ENCODE measurements at regions not wholly inside any gene's neighbourhood (a gene's known extent, or its start where the extent isn't known, plus 50 kb on each side); places are given as distances from the start of the nearest gene placed in this dataset.

- Histone ChIP-seq H3K36me3 (ENCODE audit: control insufficient read depth, insufficient read depth, low read length) (no peaks in the 10 kb centered on the region), H4K8ac (ENCODE audit: low read depth in 2 of 2, low read length in 2 of 2) (no peak overlapping the region), H3K56ac (ENCODE audit: extremely low read depth, insufficient read depth, low read length) (no peak overlapping the region), H3K4me1 (ENCODE audit: control insufficient read depth, insufficient read depth, low read length) (no peaks in the 10 kb centered on the region), H2BK15ac (ENCODE audit: low read depth, low read length) (no peak overlapping the region), H3K9me3 (ENCODE audit: control insufficient read depth, insufficient read depth, low read length) (peaks cover 13% of the 10 kb centered on the region), H2AFZ (replicated peaks; ENCODE audit: low read length, poor library complexity) (no peak overlapping the region), H4K20me1 (ENCODE audit: insufficient read depth, low read length) (no peaks in the 10 kb centered on the region), H2AK9ac (replicated peaks; ENCODE audit: low read depth, low read length, poor library complexity) (no peak overlapping the region), H3K27ac (ENCODE audit: insufficient read depth, low read length) (no peak overlapping the region), H2BK120ac (ENCODE audit: low read depth, low read length) (no peak overlapping the region), H3K23ac (ENCODE audit: low read depth, low read length) (no peak overlapping the region), H3K79me1 (ENCODE audit: low read depth in 1 of 2, low read length in 2 of 2) (no peaks in the 10 kb centered on the region), H3K4me2 (ENCODE audit: low read depth, low read length) (no peak overlapping the region), H4K91ac (ENCODE audit: insufficient read depth, low read depth, low read length) (no peak overlapping the region), H3K18ac (ENCODE audit: low read depth, low read length) (no peak overlapping the region), H3K4me3 (ENCODE audit: insufficient read depth, low read depth, low read length) (no peak overlapping the region), H3K9me1 (ENCODE audit: insufficient read depth, low read length) (no peaks in the 10 kb centered on the region), H3K4ac (ENCODE audit: low read depth, low read length) (no peak overlapping the region), H2BK5ac (ENCODE audit: low read depth, low read length, poor library complexity, severe bottlenecking) (no peak overlapping the region), H2BK20ac (ENCODE audit: low read depth, low read length) (no peak overlapping the region), H3K14ac (replicated peaks; ENCODE audit: low read depth, low read length) (no peak overlapping the region), H2AK5ac (ENCODE audit: low read depth, low read length) (no peak overlapping the region), H4K5ac (ENCODE audit: low read depth, low read length) (no peak overlapping the region), H3K9ac (ENCODE audit: low read depth, low read length) (no peak overlapping the region), H3K27me3 (ENCODE audit: control insufficient read depth, insufficient read depth, low read length) (no peaks in the 10 kb centered on the region)
- intact Hi-C loops (cut with micrococcal nuclease) = no loop called here
- 50% methylated on average over 1 of the region's 5 CpGs; no CpG with 5 or more reads in 1 of the 2 experiments for WGBS, 2 experiments (ENCODE audit: extremely low coverage in 2 of 2, insufficient read length in 1 of 2)
- dilution Hi-C loops (cut with HindIII; ENCODE audit: low sequenced_read_pairs, unreplicated experiment) = no loop called here
- in situ Hi-C loops (cut with MboI; ENCODE audit: low sequenced_read_pairs) = no loop called here
- DNase-seq (no peak), ATAC-seq (ENCODE audit: low read depth) (no peak)
- no TSS peak for BruUV-seq (replicated peaks)
- TF ChIP-seq POLR2A (IDR thresholded peaks at IDR 0.05; ENCODE audit: low read depth, low read length) (no peak), CEBPB (IDR thresholded peaks at IDR 0.05; ENCODE audit: low read depth, low read length) (no peak), MAZ (IDR thresholded peaks at IDR 0.05; ENCODE audit: borderline replicate concordance, low read depth, low read length) (no peak), NFE2L2 (IDR thresholded peaks at IDR 0.05; ENCODE audit: low read depth, low read length) (no peak)
- TF ChIP-seq, protein P1, sequence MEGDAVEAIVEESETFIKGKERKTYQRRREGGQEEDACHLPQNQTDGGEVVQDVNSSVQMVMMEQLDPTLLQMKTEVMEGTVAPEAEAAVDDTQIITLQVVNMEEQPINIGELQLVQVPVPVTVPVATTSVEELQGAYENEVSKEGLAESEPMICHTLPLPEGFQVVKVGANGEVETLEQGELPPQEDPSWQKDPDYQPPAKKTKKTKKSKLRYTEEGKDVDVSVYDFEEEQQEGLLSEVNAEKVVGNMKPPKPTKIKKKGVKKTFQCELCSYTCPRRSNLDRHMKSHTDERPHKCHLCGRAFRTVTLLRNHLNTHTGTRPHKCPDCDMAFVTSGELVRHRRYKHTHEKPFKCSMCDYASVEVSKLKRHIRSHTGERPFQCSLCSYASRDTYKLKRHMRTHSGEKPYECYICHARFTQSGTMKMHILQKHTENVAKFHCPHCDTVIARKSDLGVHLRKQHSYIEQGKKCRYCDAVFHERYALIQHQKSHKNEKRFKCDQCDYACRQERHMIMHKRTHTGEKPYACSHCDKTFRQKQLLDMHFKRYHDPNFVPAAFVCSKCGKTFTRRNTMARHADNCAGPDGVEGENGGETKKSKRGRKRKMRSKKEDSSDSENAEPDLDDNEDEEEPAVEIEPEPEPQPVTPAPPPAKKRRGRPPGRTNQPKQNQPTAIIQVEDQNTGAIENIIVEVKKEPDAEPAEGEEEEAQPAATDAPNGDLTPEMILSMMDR (conservative IDR thresholded peaks at IDR 0.05; ENCODE audit: low read depth, low read length) = no peak
- ChIA-PET CTCF (interaction anchor here (1.2 kb wide), 1 partner anchor 9 kb away, joined by 4 read pairs; no protein-coding TSS in a partner anchor), POLR2A (ENCODE audit: unreplicated experiment) (no interaction called here)
Observed at GRCh38 chr20:60362531-60362930, 404.3 kb downstream of the CDH26 start.
